Myocyte (in vitro differentiated cells): ENCODE measurements at regions not wholly inside any gene's neighbourhood (a gene's known extent, or its start where the extent isn't known, plus 50 kb on each side); places are given as distances from the start of the nearest gene placed in this dataset.

Experiments
- DNase-seq: peaks from one replicate; pipeline ENCODE4 v3.0.0-alpha.2; 2012; ENCODE audit warnings: low read depth

DNA sequence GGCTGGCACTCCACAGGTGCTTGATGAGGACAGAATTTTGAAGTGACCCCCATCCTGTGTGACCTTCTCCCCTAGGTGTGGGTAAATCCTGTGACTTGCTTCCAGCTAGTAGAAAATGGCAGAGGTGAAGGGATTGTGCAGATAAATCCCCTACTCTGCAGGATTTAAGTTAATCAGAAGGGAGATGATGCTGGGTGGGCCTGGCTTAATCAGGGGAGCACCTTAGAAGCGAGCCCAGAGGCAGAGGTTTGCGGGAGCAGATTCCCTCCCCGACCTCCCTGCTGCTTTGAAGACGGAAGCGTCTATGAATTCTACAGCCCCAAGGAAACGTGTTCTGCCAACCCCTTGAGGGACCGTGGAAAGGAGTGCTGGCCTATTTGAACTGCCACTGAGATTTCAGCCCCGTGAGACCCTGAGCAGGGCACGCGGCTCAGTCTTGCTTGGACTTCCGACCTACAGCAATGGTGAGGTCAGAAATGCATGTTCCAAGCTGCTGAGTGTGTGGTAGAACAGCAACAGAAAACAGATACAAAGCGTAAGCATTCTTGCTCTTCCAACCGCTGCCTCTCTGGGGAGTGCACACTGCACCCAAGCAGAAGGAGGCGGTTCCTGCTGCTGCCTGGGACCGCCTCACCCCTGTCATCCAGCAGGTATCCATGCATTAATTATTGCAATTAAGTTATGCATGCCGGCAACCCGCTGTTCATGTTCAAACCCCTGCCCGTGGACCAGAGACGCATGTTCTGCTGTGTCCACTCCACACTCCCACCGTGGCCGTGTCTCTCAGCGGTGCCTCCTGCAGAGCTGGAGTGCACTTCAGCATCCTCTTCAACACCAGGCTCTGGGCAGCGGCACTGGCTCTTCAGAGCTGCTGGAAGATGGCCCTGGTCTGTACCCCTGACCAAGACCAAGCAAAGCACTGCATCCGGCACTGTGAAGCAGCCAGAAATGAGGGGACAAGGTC is 54.6 kb upstream of the RXRA start:
- no peak for DNase-seq

DNA sequence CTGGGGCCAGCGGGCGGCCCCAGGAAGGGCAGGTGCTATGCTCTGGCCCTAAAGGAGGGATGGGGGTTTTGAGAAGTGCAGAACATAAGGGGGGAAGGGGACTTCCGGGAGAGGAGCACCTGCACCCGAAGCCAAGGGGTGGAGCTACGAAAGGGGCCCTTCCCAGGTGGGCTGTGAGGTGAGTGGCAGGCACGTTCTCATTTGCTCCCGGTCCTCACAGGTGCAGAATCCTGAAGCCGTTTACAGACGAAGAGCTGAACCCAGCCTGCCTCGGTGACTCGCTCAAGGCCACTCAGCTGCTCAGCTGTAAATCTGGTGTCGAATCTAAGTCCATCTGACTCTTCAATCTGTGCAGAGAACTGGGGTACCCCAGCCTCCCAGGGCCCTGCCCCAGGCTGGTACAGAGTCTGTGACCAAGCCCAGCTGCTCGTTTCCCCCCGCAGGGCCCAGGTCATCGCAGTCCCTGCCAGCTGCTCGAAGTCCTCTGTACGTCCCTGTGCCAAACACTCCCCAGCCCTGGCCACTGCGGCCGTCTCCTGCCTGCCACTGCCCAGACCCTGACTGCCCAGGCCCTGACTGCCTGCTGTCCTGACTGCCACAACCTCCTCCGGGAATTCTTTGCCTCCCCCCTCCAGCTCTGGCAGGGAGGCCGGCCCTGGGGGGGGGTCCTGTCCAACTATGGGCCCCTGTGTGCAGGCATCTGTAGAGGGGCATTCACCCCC is 53.8 kb upstream of the RXRA start:
- peak; percentile 55 for DNase-seq

DNA sequence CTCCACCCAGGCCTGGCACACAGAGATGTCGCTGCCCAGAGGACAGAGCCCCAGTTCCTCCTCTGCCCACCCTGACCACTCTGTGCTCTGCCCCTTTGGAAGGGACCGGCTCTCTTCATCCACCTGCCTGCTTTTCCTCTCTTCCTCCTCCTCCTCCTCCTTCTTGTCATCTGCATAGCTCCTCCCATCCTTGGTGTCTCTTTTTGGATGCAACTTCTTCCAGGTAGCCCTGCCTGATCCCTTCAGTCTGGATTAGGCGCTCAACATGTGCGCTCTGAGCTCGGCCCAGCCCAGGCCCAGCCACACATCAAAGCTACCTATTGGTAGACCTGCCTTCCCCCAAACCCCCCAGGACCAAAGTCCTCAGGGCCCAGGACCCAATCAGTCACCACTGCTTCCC is 52.6 kb upstream of the RXRA start:
- no peak for DNase-seq

DNA sequence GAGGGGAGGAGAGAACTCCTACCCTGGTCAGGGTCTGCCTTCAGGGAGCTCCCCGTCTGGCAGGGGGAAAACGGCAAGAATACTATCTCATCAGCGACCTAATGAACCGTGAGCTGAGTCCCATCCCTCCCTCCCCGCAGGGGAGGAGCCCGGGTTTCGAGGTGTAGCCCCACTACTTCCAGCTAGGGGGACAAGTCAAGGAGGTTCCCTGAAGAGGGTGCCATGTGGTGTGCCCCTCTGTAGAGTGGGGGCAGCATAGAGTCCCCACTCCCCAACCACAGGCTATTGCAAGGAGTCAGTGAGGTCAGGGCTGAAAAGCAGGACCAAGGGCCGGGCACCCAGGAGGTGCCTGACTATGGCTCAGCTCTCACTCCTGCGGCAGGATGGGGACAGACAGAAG is 50.9 kb upstream of the RXRA start:
- DNase-seq = no peak

DNA sequence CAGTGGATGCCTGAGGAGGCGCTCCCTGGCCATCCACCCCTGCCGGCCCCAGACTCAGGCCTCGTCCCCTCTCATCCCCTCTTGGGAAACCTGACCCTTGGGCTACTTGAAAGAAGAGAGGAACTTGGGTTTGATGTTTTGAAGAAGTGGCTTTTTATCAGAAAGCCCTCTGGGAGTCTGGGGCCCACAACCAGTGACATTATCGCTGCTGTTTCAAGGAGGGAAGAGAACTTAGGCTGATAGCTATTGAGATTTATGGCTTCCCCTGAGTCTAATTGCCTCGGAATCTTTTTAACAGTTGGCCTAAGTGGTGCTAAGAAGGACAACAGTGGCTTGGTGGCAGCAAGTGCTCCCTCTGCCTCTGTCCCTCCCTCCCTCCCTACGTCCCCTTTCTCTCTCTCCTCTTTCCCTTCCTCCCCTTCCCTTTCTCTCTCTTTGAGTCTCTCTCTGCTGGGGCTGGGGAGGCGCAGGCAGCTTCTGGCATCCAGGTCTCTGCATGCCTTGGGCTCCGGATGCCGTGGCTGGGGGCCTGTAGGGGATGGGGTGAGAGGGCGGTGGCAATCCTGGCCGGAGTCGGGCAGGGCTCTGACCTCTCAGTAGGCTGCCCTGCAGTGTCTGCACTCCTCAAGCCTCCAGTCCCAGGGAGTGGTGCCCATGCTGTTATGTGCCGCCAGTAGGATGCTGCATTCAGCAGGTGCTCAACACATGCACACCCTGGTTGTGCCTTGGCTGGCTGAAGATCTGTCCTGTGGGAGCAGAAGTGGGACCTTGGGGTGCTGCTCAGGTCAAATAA is 49.6 kb upstream of the RXRA start:
- DNase-seq = no peak
